NCI-H1105 treated with DMSO at 0.1 percent for 48 hours (cell line): ENCODE measurements at regions not wholly inside any gene's neighbourhood (a gene's known extent, or its start where the extent isn't known, plus 50 kb on each side); places are given as distances from the start of the nearest gene placed in this dataset.

Experiments
- DNase-seq: peaks from one replicate; lab custom pipeline; 2025; lab: John Stamatoyannopoulos, UW

GRCh38 chr6:127641905-127642304 lies 64.9 kb downstream of the C6orf58 start:
- DNase-seq, result peak; percentile 21
